ENCODE measurements at regions not wholly inside any gene's neighbourhood (a gene's known extent, or its start where the extent isn't known, plus 50 kb on each side); places are given as distances from the start of the nearest gene placed in this dataset.
A peak's percentile ranks its signal among the peaks of the same experiment; 100 is the strongest.

GRCh38 chr5:34474573-34475021 lies 181.5 kb upstream of the RAI14 start:
- peaks cover 0 to 11% (median 0%) of the 10 kb centered on the region in 11 donors for H3K9me3 ChIP-seq
- intact Hi-C loops (cut with DNase I), result loop anchor here in 7 of 10 donors (1.0 to 10.0 kb wide), 6 partner anchors 423 to 1450 kb away; no protein-coding TSS in a partner anchor
- 25 to 28% methylated on average over 4 of the region's 4 CpGs for WGBS, 2 donors
- no peaks in the 10 kb centered on the region for H3K4me1 ChIP-seq
- H3K4me3 ChIP-seq, result no peak overlapping the region
- peak; percentile 84 to 96 (median 94) for TF ChIP-seq CTCF (IDR thresholded peaks at IDR 0.05)
- DNase-seq, result no peak
- H3K36me3 ChIP-seq, result no peaks in the 10 kb centered on the region
- ATAC-seq, result peak in 7 of 8 donors; percentile 47 to 76 (median 63)
- no peak overlapping the region for H3K27ac ChIP-seq
- peaks cover 0 to 28% (median 4%) of the 10 kb centered on the region in 7 donors for H3K27me3 ChIP-seq

GRCh38 chr5:34475249-34475966 lies 180.7 kb upstream of the RAI14 start:
- 81 to 82% methylated on average over 13 of the region's 13 CpGs for WGBS, 2 donors

GRCh38 chr5:34476941-34477565 lies 179.1 kb upstream of the RAI14 start:
- no peak for TF ChIP-seq CTCF (IDR thresholded peaks at IDR 0.05)
- Histone ChIP-seq H3K9me3 (peaks cover 0 to 12% (median 0%) of the 10 kb centered on the region in 11 donors), H3K27me3 (peaks cover 0 to 28% (median 4%) of the 10 kb centered on the region in 7 donors), H3K36me3 (no peaks in the 10 kb centered on the region), H3K4me1 (no peaks in the 10 kb centered on the region), H3K27ac (no peak overlapping the region), H3K4me3 (no peak overlapping the region)
- intact Hi-C loops (cut with DNase I), result loop anchor here in 7 of 10 donors (5.0 to 10.0 kb wide), 5 partner anchors 420 to 1448 kb away; no protein-coding TSS in a partner anchor
- no peak for ATAC-seq
- WGBS, 2 donors, result 79 to 89% methylated on average over 12 of the region's 12 CpGs
- DNase-seq, result no peak

More at GRCh38 chr5:34475249-34475966, 180.7 kb upstream of the RAI14 start:
- Histone ChIP-seq H3K27ac (no peak overlapping the region), H3K36me3 (no peaks in the 10 kb centered on the region), H3K9me3 (peaks cover 0 to 8% (median 0%) of the 10 kb centered on the region in 11 donors), H3K4me1 (no peaks in the 10 kb centered on the region), H3K27me3 (peaks cover 0 to 28% (median 4%) of the 10 kb centered on the region in 7 donors), H3K4me3 (no peak overlapping the region)
- DNase-seq (no peak), ATAC-seq (no peak)
- no peak for TF ChIP-seq CTCF (IDR thresholded peaks at IDR 0.05)
- intact Hi-C loops (cut with DNase I), result loop anchor here in 7 of 10 donors (5.0 to 10.0 kb wide), 5 partner anchors 422 to 1449 kb away; no protein-coding TSS in a partner anchor

- H3K9me3 ChIP-seq, result peaks cover 0 to 22% (median 0%) of the 10 kb centered on the region in 11 donors
- no peak for TF ChIP-seq CTCF (IDR thresholded peaks at IDR 0.05)
- DNase-seq (no peak), ATAC-seq (no peak)
- intact Hi-C loops (cut with DNase I), result loop anchor here in 4 of 10 donors (5.0 to 10.0 kb wide), 2 partner anchors 416 to 524 kb away; no protein-coding TSS in a partner anchor
- WGBS, 2 donors, result 79 to 89% methylated on average over 6 of the region's 6 CpGs
- H3K4me1 ChIP-seq, result peaks cover 0 to 1% (median 0%) of the 10 kb centered on the region in 9 donors
- no peak overlapping the region for H3K27ac ChIP-seq
- H3K4me3 ChIP-seq, result no peak overlapping the region
- H3K27me3 ChIP-seq, result peaks cover 0 to 16% (median 4%) of the 10 kb centered on the region in 7 donors
- no peaks in the 10 kb centered on the region for H3K36me3 ChIP-seq
Observed at GRCh38 chr5:34480810-34481528, 175.2 kb upstream of the RAI14 start.

All from heart right ventricle (tissue), 16 donors.